ENCODE measurements at regions not wholly inside any gene's neighbourhood (a gene's known extent, or its start where the extent isn't known, plus 50 kb on each side); places are given as distances from the start of the nearest gene placed in this dataset.

GRCh38 chr2:175811971-175812370, 190.1 kb downstream of the LNPK start (continued):
- TF ChIP-seq CTCF (IDR thresholded peaks at IDR 0.05; ENCODE audit: control extremely low read depth in 1 of 3, insufficient read depth in 1 of 3, low read depth in 1 of 3, low read length in 3 of 3) (no peak), TCF12 (IDR thresholded peaks at IDR 0.05; ENCODE audit: low read depth, low read length) (no peak)

Data from H1 (cell line).